Lower leg skin (tissue), 4 donors: ENCODE measurements at regions not wholly inside any gene's neighbourhood (a gene's known extent, or its start where the extent isn't known, plus 50 kb on each side); places are given as distances from the start of the nearest gene placed in this dataset.

Source experiments
- DNase-seq, 2 donors: peaks; one replicate each; pipeline ENCODE4 v3.0.0-alpha.2; 2019; ENCODE audit warnings: low spot score in 2 of 2
- H3K4me3 ChIP-seq: fragments of 200-600 bp; sonication (generic); 2 replicates; pipeline ENCODE4 v1.5.1; 2017; ENCODE audit warnings: mild to moderate bottlenecking, low read depth; ENCODE audit not compliant: poor library complexity, severe bottlenecking
- CTCF ChIP-seq, 3 donors: fragments of 450-650 bp; IDR thresholded peaks; one replicate each; pipeline ENCODE4 v1.5.1; 2016; ENCODE audit warnings: antibody characterized with exemption in 3 of 3, mild to moderate bottlenecking in 3 of 3, moderate library complexity in 2 of 3
- POLR2A ChIP-seq, 2 donors: fragments of 450-650 bp; IDR thresholded peaks; one replicate each; pipeline ENCODE4 v1.6.1; 2016 to 2017; ENCODE audit warnings: antibody characterized with exemption in 2 of 2, mild to moderate bottlenecking in 1 of 2, moderate library complexity in 1 of 2
- WGBS, 2 donors: methylation state at CpG; one replicate each; pipeline ENCODE4 v1.1.5; 2018; 5-methylcytosine and 5-hydroxymethylcytosine counted together
- intact Hi-C: fragments of 100-400 bp; cut with DNase I; formaldehyde crosslinking; loops from one replicate; pipeline ENCODE4 v1.15.0; 2023; ENCODE audit warnings: low total_unique reads

- H3K4me3 ChIP-seq, result no peak overlapping the region
- TF ChIP-seq CTCF (IDR thresholded peaks at IDR 0.05) (no peak), POLR2A (IDR thresholded peaks at IDR 0.05) (no peak)
- intact Hi-C loops, result no loop called here
- 27 to 31% methylated on average over 9 of the region's 9 CpGs for WGBS, 2 donors
- no peak for DNase-seq
These were observed 123.9 kb downstream of the ZFP36L2 start for GRCh38 chr2:43102366-43103092.

- TF ChIP-seq POLR2A (IDR thresholded peaks at IDR 0.05), result no peak
- 76 to 81% methylated on average over 7 of the region's 7 CpGs for WGBS, 2 donors
- DNase-seq, result no peak
These were observed 124.7 kb downstream of the ZFP36L2 start for GRCh38 chr2:43101751-43102150.

GRCh38 chr2:43100883-43101662, 125.3 kb downstream of the ZFP36L2 start:
- WGBS, 2 donors, result 32 to 45% methylated on average over 34 to 56 of the region's 56 CpGs
- TF ChIP-seq CTCF (IDR thresholded peaks at IDR 0.05) (no peak), POLR2A (IDR thresholded peaks at IDR 0.05) (no peak)
- intact Hi-C loops, result no loop called here
- H3K4me3 ChIP-seq, result no peak overlapping the region
- DNase-seq, result no peak

More at GRCh38 chr2:43101751-43102150, 124.7 kb downstream of the ZFP36L2 start:
- intact Hi-C loops, result no loop called here
- H3K4me3 ChIP-seq, result no peak overlapping the region

GRCh38 chr2:43100362-43100882, 126.0 kb downstream of the ZFP36L2 start:
- 69 to 73% methylated on average over 20 to 21 of the region's 21 CpGs for WGBS, 2 donors
- DNase-seq, result no peak
- intact Hi-C loops, result no loop called here

GRCh38 chr2:43099797-43100196, 126.6 kb downstream of the ZFP36L2 start:
- 96 to 99% methylated on average over 4 of the region's 4 CpGs for WGBS, 2 donors
- no peak overlapping the region for H3K4me3 ChIP-seq
- no peak for DNase-seq
- intact Hi-C loops, result no loop called here
- TF ChIP-seq CTCF (IDR thresholded peaks at IDR 0.05), result no peak
- no peak for TF ChIP-seq POLR2A (IDR thresholded peaks at IDR 0.05)

More at GRCh38 chr2:43100362-43100882, 126.0 kb downstream of the ZFP36L2 start:
- H3K4me3 ChIP-seq, result no peak overlapping the region
- TF ChIP-seq POLR2A (IDR thresholded peaks at IDR 0.05) (no peak), CTCF (IDR thresholded peaks at IDR 0.05) (no peak)

- 82 to 98% methylated on average over 4 of the region's 4 CpGs for WGBS, 2 donors
- no peak overlapping the region for H3K4me3 ChIP-seq
- intact Hi-C loops, result no loop called here
- TF ChIP-seq POLR2A (IDR thresholded peaks at IDR 0.05) (no peak), CTCF (IDR thresholded peaks at IDR 0.05) (no peak)
- DNase-seq, result no peak
These were observed 127.9 kb downstream of the ZFP36L2 start for GRCh38 chr2:43098539-43098938.
